ENCODE measurements at regions not wholly inside any gene's neighbourhood (a gene's known extent, or its start where the extent isn't known, plus 50 kb on each side); places are given as distances from the start of the nearest gene placed in this dataset.

DNA sequence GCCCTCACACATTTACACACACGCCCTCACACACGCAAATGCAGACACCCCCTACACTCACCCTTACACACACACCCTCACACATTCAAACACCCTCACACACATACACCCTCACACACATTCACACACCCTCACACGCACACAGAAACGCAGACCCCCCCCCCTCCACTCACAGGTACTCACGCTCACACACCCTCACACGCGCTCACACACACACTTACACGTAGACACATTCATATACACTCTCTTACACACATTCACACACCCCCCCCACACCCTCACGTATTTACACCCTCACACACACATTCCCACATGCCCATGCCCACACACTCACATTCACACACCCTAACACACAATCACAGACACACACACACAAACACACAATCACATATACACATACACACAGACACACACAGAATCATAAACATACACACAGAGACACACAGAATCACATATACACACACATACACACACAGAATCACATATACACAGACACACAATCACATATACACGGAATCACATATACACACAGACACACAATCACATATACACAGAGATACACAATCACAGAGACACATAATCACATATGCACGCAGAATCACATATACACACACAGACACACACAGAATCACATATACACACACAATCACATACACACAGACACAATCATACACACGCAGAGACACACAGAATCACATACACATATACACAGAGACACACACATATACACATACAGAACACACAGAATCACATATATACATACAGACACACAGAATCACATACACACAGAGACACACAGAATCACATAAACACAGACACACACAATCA, 250.1 kb upstream of the RPL38 start:
- no peak for DNase-seq (ENCODE audit: low read depth in 2 of 2)

DNA sequence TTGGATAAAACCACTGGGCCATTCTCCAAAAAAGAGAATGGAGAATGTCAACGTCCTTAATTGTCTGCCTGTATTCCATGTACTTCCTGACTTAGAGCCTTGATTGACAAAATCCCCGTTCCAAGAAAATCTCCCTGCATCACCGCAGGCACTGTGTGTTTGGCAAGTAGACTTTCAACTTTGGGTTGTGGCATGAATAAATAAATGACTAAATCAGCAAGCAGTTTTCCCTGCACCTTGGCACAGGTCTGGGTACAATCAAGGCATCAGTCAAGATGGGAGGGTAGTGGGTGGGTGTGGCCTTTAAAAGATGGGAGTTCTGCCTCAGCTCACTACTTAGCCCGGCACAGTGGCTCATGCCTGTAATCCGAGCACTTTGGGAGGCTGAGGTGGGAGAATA, 248.5 kb upstream of the RPL38 start:
- no peak for DNase-seq (ENCODE audit: low read depth in 2 of 2)

DNA sequence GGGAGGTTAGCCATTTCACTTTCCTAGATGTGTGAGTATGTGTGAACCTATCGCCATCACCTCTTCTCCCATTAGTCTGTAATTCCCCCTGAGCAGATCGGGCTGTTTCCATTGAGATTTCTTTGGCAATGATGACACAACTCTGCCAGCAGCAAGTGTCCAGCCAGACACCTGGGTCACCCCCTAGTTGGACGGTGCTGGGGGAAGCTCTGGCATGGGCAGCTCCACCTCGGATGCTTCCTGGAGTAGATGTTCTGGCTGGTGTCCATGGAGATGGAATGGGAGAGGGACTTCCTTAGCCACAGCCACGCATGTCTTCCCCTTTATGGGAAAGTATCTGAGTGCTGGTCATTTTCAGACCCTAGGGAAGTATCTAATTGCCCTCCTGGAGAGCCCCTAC, 247.9 kb upstream of the RPL38 start:
- no peak for DNase-seq (ENCODE audit: low read depth in 2 of 2)

DNA sequence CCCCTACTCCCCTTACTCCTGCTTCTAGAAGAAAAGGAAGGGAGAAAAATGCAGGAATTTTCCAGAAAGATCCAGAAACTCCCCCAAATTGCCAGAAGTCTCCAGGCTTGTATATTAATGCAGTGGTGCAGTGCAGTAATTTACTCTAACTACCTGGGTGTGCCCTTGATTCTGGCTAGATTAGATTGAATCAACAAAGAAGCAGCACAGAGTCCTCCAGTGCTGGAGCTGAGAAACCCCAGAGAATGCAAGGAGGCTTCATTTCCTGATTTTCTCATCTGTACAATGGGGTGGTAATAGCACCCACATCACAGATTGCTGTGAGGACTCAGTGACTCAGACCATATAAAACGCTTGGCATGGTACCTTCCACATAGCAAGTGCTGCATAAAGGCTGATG, 247.3 kb upstream of the RPL38 start:
- DNase-seq (ENCODE audit: low read depth in 2 of 2), result no peak

DNA sequence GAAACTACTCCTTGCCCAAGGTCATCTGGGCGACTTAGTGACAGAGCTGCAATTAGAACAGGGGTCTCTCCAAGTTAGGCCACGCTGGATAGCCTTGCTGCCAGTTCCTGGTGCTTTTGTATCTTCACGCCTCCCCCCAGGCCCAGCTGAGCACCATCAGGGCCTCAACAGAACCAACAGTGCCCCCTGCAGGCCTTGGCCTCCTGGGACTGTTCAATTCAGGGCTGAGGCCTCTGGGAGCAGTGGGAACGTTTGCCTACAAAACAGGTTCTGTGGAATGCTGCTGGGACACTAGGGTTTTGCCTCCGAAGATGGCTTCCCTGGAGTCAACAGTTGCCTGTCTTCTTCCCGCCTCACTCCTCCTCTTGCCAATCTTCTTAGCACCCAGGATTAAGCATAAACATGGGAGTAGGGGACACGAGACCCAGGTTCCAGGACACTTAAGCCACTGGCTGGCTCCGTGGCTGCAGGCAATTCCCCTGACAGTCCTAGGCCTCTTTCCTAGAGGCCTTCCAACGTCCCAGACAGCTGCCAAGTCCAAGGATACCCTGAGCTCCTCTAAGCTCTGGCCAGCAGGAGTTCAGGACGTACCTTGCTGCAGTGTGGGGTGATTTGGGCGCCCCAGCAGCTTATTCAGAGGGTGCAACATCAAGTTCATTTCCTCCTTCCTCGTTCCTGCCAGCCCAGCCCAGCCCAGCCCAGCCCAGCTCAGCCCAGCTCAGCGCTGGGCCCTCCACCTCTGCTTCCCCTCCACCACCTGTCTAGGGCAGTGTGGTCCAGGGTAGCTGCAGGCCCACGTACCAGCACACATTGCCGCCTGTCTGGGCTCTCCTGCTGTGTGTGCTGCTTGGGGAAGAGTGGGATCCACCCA, 246.6 kb upstream of the RPL38 start:
- peak; percentile 28 to 40 for DNase-seq (ENCODE audit: low read depth in 2 of 2)

DNA sequence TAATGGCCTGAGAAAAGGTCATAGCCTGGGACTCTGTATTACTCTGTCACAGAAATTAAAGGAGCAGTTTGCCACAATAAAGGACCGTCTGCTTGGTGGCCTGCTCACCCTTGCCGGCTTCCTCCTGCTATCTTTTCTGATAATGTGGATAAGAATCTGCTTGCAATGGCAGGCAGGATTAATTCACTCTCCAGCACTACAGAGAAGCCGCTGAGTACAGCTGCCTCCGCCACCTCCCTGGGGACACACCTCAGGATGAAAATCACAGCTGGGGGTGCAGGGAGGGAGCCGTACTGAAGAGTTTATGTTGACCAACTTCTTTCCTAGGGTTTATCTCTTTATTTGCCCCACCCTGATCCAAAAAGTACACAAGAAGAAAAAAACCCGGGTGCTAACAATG, 245.9 kb upstream of the RPL38 start:
- DNase-seq (ENCODE audit: low read depth in 2 of 2), result no peak

DNA sequence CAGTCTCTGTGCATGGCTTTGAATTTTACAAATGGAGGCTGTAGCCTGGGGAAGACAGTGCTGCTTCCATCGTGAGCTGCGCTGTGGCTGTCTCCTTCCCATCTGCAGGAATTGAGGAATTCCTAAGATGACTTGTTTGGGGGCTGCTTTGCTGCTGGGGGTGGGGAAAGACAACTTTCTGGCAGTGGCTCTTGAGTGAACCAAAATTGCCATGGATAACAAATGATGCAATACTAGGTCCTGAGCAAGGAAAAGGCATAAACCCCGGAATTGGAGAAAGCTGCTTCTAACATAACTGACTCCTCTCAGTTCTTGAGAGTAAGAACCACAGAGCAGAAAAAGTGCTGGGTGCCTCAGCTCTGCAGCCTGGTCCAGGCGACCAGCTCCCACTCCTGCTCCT, 245.0 kb upstream of the RPL38 start:
- DNase-seq (ENCODE audit: low read depth in 2 of 2), result no peak

DNA sequence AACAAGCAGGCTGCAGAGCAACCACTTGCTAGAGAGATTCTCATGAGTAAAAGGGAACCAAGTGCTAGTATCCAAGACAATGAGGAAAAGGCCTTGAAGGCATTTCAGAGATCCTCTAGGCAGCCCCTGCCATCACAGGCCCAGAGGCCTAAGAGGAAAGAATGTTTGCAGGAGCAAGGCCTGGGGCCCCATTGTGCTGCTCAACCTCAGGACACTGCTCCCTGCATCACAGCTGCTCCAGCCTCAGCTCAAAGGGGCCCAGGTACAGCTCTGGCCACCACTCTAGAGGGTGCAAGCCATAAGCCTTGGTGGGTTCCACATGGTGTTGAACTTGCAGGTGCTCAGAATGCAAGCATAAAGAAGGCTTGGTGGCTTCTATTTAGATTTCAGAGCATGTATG, 243.0 kb upstream of the RPL38 start:
- no peak for DNase-seq (ENCODE audit: low read depth in 2 of 2)

DNA sequence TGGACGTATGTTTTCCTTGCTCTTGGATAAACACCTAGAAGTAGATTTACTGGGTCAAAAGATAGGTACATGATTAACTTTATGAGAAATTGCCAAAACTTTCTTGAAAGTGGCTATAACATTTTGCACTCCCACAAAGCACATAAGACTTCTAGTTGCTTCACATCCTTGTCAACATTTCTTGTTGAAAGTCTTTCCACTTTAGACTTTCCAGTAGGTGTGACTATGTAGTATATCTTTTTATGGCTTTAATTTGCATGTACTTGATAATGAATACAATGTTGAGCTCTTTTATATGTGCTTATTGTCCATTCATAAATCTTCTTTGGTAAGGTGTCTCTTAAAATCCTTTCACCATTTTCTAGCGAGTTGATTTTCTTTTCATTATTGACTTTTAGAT, 241.2 kb upstream of the RPL38 start:
- DNase-seq (ENCODE audit: low read depth in 2 of 2), result no peak

DNA sequence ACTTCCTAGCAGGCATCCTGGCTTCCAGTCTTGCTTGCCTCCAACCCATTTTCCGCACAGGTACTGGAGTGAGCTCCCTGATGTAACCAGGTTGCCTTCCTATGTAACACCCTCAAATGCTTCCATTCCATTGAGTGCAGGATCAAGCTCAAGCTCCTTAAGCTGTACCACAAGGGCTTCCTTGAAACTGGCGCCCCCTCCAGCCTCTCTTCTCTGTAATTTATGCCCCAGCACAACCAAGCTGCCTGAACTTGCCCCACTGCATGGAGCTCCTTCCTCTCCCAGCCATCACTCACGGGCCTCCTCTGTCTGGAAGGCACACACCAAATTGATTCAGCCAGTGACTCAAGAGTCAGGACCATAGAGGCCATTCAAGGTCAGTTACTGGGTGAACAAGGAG, 234.8 kb upstream of the RPL38 start:
- no peak for DNase-seq (ENCODE audit: low read depth in 2 of 2)

DNA sequence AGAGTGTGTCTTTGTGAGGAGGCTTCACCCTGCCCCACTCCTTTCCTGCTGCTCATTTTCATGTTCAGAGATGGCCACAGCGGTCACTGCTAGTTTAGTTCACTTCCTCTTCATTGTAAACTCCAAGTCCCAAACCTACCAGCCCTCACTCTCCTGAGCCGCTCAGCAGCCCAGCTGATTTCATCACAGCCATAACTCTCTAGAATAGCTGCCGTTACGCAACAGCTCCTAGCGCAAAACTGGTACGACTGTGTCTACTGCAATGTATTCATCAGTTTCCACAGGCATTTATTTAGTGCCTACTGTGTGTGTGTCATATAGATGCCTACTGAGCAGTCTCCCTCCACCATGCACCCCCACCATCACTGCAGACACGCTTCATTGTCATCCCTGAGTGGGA, 233.5 kb upstream of the RPL38 start:
- no peak for DNase-seq (ENCODE audit: low read depth in 2 of 2)

DNA sequence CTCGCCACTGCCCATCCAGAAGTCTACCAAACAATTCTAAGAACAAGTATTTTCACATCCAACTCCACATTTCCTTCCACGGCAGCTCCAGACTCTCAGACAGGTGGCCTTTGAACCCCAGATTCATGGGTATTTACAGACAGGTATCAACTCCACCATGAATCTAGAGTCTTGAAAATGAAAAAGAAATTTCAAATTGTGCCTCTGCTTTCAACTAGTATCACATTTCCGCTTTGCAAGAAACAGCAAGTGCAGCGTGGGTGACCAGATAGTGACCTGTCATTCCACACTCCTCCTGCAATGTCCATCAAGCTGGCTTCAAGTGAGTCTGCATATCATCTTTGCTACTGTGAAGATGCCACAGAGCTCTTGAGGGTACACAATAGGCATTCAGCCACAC, 232.4 kb upstream of the RPL38 start:
- DNase-seq (ENCODE audit: low read depth in 2 of 2), result no peak

DNA sequence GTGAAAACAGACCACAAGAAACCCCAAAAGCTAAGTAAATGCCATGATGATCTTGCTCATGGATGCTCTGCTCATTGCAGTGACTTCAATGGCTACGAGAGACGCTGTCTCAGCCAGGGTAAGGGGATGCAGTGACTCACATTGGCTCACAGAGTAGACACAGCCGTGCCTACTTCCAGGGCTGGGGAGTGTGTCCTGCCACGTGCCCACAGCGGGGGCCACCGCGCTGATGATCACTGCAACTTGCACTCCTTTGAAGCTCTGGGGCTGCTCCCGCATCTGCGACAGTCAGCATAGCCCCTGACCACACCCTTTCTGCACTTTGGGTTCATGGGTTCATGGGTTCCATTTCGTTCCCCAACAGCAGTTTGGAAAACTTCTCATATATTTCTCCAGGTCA, 231.4 kb upstream of the RPL38 start:
- DNase-seq (ENCODE audit: low read depth in 2 of 2), result no peak

DNA sequence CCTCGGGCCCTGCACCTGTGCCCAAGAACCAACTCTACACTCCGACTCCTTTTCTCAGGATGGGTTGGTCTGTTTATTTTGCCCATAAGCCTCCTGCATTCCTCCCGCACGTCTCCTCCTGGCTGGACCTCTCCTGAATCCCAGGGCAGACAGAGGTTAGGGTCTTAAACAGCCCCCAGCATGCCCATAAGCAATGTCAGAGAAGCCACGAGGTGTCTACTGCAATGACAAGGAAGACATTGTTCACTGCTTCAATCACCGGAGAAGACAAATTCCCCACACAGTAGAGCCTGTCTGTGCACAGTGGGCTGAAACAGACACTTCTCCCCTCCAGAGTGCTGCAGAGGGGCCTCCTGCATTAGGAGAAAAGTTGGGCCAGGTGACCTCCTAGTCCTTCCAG, 230.6 kb upstream of the RPL38 start:
- DNase-seq (ENCODE audit: low read depth in 2 of 2), result no peak

DNA sequence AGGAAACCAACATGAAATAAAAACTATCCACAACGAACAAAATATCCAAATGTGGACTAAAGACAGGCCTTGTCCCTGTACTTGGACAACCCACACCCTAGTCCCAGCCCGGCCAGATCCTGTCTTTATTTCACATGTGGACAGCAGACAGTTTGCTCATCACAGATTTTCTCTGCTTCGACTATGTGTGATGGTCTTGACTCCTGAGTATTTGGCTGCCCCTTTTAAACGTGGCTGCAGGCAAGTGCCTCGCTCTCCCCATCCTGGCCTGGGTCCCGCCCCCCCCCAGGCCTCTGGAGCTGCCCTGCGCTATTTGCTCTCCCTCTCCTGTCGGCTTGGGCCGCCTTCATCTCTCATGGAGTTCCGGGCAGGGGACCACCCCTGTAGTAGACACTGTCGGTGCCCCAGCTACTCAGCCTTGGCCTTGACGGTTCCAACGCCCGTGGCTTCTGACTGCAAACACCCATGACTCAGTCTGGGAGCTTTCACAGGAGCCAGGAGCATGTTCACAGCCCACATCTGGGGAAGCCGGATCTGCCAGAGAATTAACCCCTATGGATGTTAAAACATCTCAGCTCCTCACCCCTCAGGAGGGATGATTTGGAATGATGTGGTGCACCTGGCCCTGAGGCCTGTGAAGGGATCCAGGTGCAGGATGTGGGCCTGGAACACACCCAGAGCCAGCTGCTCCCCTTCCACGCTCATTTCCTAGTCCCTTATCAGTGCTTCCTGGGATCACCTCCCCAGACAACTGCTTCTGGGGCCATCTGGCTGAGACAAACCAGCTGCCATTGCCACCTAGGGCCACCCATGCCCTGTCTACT, 229.7 kb upstream of the RPL38 start:
- no peak for DNase-seq (ENCODE audit: low read depth in 2 of 2)

DNA sequence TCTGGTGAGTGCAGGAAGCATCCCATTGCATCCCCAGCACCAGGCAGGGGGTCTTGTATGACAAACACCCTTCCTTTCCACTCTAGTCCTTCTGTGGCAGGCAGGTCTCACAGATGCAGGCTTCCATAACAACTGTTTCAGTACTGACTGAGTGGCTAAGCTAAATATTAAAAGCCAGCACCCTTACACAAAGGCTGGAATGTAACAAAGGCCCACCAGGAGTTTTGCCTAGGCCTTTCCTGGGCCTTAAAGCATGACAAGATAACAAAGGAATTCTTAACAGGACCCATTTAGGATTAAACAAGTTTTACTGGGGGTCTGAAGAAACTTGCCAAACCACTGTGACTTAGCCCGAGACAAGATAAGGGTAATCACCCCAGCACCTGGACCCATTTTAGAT, 228.9 kb upstream of the RPL38 start:
- no peak for DNase-seq (ENCODE audit: low read depth in 2 of 2)

DNA sequence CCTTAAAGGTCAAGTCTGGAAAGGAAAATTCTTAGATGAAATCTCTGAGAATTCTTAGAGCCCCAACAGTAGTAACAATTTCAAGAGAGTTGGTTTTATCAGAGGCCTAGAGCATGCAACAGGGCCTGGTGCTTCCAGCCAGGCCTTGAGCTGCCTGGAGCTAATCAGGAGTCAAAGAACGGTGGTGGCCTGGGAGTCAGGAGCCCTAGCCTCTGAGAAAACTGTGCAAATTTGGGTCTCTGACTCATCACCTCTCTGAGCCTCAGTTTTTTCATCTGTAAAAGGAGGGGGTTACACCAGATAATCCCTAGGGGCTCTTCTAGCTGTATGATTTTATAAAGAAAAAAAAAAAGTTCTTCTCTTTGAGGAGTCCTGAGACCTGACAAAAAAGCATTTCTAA, 227.3 kb upstream of the RPL38 start:
- DNase-seq (ENCODE audit: low read depth in 2 of 2), result no peak

DNA sequence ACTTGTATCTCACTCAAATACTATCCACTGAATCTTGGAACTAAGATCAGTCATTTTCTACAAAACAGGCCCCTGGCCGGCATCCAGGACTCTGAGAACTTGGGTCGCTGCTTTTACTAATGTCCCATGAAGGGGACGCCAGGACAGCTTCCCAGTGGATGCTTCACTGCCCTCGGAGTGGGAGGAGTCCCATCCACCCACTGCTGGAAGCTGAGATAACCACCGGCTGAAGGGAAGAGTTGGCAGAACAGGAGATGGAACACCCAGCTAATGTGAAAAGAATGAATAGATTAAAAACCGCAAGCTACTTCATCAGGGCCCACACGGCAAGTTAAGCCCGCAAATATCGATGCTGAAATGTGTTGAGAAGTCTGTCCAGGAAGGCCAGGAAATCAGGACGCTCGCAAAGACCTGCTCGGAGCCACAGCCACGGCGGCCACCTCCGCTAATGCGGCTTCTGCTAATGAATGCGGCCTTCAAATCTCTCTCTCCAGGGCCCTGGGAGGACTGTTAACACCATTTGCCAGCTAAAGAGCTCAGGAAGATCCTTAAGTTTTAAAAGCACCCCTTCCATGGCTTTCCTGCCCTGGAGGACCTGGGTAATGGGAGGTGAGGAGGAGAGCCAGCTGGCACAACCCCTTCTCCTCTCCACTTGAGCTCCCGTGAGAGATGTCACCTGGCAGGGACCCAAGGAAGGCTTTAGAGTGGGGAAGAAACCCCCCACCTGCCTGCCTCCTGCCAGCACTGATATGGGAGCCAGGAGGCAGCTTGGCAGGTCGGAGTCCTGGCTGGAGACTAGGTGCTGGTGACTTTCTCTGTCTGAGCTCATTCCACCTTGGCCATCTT, 226.6 kb upstream of the RPL38 start:
- DNase-seq (ENCODE audit: low read depth in 2 of 2), result no peak

DNA sequence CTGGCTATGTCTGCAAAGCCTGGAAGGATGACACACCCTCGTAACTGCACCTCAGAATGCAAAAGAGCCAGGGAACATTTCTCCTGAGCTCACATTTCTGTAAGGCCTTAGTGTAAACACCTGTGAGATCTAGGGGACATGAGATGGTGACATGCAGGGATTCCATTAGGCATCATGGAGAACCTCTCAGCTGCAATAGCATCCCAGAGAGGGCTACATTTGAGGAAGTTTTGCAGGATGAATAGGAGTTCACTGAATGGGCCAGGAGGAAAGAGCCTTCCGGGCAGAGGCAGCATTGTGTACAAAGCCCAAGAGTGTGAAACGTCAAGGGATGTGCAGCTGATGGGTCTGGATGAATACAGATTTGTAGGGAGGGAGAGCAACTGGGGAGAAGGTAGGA, 223.0 kb upstream of the RPL38 start:
- DNase-seq (ENCODE audit: low read depth in 2 of 2), result no peak

DNA sequence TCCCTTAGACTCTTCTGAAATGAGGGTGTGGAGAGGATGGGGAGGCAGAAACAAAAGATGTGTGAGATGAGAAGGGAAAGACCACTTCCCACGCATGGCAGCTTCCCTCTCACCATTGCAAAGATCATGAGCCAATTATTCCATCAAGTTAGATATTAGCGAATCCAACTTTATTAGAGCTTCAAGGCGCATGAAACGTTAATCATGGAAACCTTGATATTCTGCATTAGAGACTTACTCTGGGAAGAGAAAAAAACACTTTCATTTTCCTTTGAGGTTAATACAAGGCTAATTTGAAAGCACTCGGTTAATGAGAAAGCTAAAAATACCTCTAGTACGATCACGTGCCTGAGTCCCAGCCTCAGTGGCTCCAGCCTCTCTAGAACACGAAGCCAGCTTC, 220.6 kb upstream of the RPL38 start:
- no peak for DNase-seq (ENCODE audit: low read depth in 2 of 2)

DNA sequence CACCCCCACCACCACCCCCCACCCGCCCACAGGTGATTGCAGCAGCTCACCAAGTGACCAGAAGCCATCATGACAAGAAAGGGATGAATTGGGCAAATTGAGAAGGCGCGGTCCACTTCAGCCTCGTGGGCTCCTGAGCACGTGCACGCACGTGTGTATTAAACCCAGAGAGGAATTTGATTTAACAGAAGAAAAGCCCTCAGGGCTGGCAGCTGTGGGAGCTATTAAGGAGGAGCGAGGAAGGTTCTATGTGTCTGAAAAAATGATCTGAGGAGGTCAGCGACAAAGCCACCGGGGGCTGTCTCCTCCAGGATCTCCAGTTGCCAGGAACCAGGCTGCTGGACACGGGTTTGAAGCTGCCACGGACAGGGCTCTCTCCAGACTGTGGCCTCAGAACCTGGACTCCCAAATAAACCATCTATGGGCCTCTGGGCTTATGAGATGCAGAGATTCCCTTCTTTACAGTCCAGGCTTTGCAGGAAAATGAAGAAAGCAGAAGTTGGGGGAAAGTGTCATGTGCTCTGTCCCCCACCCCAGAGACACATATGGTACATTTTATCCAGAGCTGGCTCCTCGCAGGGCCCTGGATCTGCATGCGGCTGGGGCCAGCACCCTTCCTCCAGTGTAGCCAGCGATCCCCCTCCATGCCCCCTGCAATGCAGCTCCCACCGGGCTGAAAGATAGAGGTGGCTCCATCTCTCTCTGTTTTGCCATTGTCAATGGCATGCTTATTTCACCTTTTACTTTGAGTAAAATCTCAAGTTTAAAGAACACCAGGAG, 219.7 kb upstream of the RPL38 start:
- DNase-seq (ENCODE audit: low read depth in 2 of 2), result no peak

Measured in stimulated activated CD4-positive, alpha-beta T cell treated with anti-CD3 and anti-CD28 coated beads, Interleukin-1b, Interleukin-23, amount 100 ng/mL, for 4 hours (primary cell).